Right renal pelvis (tissue), 4 donors: ENCODE measurements at regions not wholly inside any gene's neighbourhood (a gene's known extent, or its start where the extent isn't known, plus 50 kb on each side); places are given as distances from the start of the nearest gene placed in this dataset.
"Not testable (repeated sequence)": the region's sequence is repeated elsewhere in the genome, so short reads cannot be mapped to it uniquely, and the experiment has no call there.

ENCODE experiments used
- DNase-seq, 4 donors: peaks; one replicate each; pipeline ENCODE4 v3.0.0-alpha.2; 2013; ENCODE audit warnings: low read depth in 4 of 4, low spot score in 3 of 4, missing footprints in 1 of 4

GRCh38 chr3:59171491-59171890 is 121.7 kb upstream of the CFAP20DC start:
- no peak for DNase-seq

DNA sequence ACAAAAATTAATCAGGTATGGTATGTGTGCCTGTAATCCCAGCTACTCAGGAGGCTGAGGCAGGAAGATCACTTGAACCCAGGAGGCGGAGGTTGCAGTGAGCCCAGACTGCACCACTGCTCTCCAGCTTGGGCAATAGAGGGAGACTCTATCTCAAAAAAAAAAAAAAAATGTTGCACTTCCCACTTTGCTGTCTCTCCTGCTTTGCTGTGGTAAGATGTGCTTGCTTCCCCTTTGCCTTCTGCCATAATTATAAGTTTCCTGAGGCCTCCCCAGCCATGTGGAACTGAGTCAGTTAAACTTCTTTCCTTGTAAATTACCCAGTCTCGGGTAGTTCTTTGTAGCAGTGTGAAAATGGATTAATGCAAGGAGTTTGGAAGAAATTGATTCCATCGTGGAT is 120.3 kb upstream of the CFAP20DC start:
- not testable (repeated sequence) for DNase-seq

DNA sequence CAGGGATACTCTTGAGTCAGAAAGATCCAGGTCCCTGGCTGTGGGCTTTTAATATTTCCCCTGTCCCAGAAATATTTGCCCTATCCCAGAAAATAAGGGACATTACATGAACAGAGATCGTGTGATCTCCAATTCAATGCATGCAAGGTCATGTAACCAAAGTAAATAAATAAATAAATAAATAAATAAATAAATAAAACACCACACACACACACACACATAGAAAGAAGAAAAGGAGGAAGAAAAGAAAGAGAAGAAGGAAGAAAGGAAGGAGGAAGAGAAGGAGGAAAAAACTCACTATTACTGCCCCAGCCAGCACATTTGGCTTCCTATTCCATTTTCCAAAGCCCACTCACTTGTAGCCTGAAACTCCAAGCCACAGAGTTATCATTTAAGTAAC is 117.9 kb upstream of the CFAP20DC start:
- DNase-seq = no peak

DNA sequence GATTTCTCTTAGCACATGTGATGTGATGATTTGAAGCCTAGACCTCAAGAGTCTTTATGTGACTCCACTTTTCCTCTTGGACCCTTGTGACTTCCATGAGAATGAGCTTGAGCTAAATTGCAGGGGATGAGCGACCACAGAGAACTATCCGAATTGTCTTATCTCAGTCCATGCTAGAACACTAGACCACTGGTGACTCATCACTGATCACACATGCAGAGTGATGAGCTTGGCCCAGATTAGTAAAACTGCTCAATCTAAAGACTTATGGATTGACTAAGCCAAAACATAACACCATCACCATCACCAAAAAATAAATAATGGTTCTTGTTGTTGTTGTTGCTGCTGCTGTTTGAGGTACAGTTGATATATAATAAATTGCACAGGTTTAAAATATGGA is 114.1 kb upstream of the CFAP20DC start:
- no peak for DNase-seq

- no peak for DNase-seq
Observed at GRCh38 chr3:59161048-59161447, 111.2 kb upstream of the CFAP20DC start.

DNA sequence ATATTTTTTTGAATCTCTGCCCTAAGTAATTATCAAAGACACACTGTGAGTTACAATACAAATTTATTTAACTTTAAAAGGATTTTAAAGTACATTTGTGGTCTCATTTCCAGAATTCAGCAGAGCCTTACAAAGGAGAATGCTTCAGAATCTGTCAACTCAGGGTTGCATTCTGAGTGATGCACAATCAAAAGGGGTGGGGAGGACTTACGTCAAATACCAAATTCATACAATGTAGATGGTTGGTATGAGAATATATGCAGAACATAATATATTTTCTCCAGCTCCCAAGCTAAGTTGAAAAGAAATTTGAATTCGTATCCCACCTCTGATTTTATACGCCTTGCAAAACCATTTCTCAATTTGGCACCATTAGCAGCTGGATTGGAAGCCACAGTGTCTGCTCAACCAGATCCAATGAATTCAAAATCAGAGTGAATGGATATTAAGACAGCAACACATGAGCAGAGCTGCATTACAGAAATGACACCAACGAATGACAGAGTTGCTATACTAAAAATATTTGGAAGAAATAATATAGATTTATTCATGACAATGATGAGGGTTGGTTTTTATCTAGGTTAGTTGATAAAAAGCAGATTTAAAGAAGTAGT is 110.4 kb upstream of the CFAP20DC start:
- no peak for DNase-seq

DNA sequence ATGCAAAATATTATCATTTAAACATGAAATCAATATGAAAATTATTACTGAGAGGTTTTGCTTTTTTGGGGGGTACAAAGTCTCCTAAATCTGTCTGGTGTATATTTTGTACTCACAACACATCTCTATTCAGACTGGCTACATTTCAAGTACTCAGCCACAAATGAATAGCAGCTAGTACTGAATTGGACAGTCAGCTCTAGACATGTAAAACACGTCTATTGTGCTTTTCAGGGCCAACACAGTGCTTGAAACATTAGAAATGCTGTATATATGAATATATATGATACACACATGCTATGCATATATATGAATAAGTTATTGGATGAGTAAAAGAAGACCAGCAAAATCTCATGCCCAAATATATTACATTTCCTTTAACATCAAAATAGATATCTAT is 103.8 kb upstream of the CFAP20DC start:
- DNase-seq = no peak

DNA sequence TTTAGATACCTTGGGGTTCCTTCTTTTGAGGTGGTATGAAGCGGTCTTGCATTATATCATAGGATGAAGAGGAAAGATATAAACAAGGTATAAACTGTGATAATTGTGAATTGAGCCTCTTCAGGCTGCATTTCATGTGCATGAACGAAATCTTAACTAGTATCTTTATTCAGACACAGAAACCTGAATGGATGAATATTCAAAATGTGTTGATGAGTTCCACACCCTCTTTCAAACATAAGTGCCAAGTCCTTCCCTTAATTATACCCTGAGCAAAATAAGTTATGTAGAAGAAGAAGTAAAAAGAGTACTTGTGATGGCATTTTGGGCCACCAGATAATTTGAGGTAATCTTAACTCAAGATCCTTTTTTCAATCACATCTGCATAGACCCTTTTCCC is 103.1 kb upstream of the CFAP20DC start:
- no peak for DNase-seq

DNA sequence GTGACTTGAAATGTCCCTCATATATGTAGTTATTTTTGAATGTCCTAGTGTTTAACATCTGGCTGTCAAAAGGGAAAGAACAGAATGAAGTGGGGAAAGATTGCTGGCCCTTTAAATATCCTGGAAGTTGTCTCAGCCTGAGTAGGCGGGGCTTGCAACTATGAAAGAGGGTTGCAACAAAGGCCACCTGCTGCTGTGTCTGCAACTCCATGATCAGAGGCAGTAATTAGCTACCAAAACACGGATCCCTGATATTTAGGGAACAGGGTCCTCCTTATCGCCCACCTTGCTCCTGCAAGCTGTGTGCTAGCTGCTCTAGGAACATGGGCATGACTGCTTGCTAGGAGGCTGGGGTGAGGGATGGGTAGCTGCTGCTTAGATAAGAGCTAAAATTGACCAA is 100.2 kb upstream of the CFAP20DC start:
- no peak for DNase-seq

GRCh38 chr3:59149166-59149565 is 99.3 kb upstream of the CFAP20DC start:
- no peak for DNase-seq

DNA sequence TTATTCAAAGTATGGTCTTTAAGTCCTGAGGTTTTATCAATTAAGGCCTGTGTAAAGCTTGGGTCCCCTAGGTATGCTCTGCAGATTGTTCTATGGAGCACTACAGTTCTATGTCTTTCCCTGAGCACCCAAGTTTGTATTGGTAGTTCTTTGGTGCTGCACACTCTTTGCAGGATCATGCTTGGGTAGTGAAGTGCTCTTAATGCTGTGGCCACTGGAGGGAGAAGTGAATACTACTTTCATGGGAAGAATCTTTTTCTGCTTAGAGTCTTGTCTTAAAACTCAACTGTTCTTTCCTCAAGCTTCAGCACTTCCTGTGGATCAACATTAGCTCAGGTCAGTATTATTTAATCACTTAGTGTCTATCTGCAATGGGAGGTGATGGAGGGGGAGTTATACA is 93.6 kb upstream of the CFAP20DC start:
- no peak for DNase-seq

DNA sequence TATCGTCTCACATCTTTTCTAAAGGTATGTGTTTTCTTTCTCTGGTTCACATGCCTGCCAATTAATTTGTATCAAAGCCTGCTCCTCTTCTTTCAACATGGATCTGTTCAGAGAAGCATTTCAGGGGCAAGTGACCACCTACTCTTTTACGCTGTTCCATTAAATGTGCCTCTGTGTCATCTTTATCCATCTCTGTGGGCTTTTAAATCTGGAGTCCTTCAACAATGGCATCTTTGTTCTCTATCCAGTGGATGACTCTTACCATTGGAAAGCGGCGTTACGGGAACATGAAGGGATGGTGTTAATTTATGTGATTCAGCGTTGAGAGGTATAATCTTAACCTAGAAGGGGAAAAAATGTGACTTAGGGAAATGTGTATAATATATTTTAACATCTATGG is 92.7 kb upstream of the CFAP20DC start:
- DNase-seq = no peak

DNA sequence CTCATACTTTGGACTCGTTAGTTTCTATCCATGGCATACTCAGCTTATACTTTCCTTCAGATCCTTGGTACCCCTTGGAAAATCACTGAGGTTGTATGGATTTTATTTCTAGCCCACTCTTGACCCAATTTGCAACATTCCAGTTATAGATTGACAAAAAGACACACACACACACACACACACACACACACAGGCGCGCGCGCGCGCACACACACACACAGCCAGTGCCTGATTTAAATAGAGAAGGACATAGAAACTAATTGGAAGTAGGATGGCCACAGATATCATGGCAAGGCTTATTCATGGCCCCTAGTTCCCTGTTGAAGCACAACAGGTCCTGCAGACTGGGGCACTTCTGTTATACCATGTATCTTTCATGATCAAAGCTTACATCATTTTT is 89.1 kb upstream of the CFAP20DC start:
- no peak for DNase-seq

- no peak for DNase-seq
Observed at GRCh38 chr3:59137415-59137814, 87.6 kb upstream of the CFAP20DC start.

DNA sequence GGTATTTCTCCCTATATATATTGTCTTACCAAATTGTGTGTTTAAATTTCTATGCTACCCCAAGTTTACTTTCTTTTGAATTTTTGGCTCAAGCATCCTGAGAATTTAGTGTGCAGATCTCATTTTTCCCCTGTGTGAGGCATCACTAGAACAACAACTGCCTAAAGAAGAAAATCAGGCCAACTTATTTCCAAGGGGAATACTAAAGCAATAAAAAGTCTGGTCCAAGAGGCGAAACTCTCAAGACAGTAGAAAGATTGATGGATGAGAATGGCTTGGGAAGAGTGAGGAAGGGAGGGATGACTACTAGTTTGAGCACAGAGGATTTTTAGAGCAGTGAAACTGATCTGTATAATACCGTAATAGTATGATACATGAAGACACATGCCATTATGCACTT is 86.3 kb upstream of the CFAP20DC start:
- no peak for DNase-seq

- DNase-seq = no peak
Observed at GRCh38 chr3:59135096-59135495, 85.3 kb upstream of the CFAP20DC start.

GRCh38 chr3:59133311-59133710 is 83.5 kb upstream of the CFAP20DC start:
- no peak for DNase-seq

GRCh38 chr3:59131016-59131766 is 81.4 kb upstream of the CFAP20DC start:
- no peak for DNase-seq

DNA sequence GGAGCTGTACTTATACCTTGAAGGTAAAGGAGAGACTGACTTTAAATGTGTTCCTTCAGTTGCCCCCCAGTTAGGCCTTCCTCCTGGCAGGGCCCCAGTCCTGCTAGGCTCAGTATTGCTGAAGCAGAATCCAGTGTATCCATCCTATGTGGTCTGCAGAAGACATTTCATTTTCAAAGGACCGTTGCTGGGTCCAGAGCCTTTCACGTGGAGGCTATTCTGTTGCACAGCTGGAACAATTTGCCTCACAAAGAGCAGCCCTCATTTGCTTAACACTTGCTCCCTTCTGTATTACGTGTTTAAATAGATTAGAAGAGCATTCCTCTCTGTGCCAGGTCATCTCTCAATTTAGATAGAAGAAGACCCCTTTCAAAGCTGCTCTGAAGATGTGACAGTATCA is 78.9 kb upstream of the CFAP20DC start:
- DNase-seq = no peak

GRCh38 chr3:59127071-59127470 is 77.2 kb upstream of the CFAP20DC start:
- DNase-seq = no peak

GRCh38 chr3:59126446-59126845 is 76.6 kb upstream of the CFAP20DC start:
- DNase-seq = no peak

- DNase-seq = no peak
Observed at GRCh38 chr3:59121346-59122144, 71.7 kb upstream of the CFAP20DC start.
